ENCODE measurements at regions not wholly inside any gene's neighbourhood (a gene's known extent, or its start where the extent isn't known, plus 50 kb on each side); places are given as distances from the start of the nearest gene placed in this dataset.
"Not testable (repeated sequence)": the region's sequence is repeated elsewhere in the genome, so short reads cannot be mapped to it uniquely, and the experiment has no call there.

- no peak overlapping the region for H3K27ac ChIP-seq
- H3K4me3 ChIP-seq, result no peak overlapping the region
- no peaks in the 10 kb centered on the region for H3K27me3 ChIP-seq
- no peaks in the 10 kb centered on the region for H3K4me1 ChIP-seq
- H3K9me3 ChIP-seq (replicated peaks), result no peaks in the 10 kb centered on the region
- no peak for DNase-seq
- H3K36me3 ChIP-seq, result no peaks in the 10 kb centered on the region
These were observed 370.3 kb upstream of the SLC7A11 start for GRCh38 chr4:138612428-138612827.

DNA sequence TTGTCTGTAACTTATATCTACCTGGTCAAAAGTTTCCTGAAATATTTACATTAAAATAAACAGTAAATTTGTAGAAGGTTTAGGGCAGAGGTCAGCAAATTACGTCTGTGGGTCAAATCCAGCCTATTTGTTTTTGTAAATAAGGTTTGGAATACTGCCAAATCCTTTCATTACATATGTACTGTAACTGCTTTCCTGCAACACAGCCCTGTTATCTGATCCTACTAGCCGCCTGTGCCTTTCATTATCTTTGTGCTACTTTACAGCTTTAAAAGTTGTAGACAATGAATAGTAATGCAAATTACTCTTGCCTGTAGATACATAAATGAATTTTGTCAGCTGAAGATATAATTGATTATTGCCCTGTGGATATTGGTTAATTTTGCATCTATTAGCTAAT lies 369.6 kb upstream of the SLC7A11 start:
- H3K27ac ChIP-seq, result no peak overlapping the region
- DNase-seq, result peak; percentile 16 to 39
- no peak overlapping the region for H3K4me3 ChIP-seq

DNA sequence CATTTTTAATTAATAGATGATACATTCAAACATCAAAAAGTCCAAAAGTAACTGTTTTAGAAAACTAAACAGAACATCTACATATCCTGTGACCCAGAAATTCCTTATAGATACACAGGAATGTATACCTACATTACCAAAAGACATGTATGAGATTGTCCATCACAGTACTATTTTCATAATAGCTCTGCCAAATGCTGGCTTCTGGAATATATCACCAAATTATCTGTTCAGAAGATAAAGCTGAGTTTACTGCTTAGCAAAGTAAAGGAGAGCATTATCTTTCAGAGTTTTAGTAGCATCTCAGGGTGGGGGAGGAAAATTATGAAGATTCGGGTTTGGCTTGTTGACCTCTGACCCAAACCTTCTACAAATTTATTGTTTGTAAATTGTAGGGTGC lies 368.9 kb upstream of the SLC7A11 start:
- H3K27ac ChIP-seq, result no peak overlapping the region

More for the DNA sequence above, 369.6 kb upstream of the SLC7A11 start:
- no peaks in the 10 kb centered on the region for H3K4me1 ChIP-seq
- no peaks in the 10 kb centered on the region for H3K27me3 ChIP-seq
- no peaks in the 10 kb centered on the region for H3K9me3 ChIP-seq (replicated peaks)
- H3K36me3 ChIP-seq, result no peaks in the 10 kb centered on the region

DNA sequence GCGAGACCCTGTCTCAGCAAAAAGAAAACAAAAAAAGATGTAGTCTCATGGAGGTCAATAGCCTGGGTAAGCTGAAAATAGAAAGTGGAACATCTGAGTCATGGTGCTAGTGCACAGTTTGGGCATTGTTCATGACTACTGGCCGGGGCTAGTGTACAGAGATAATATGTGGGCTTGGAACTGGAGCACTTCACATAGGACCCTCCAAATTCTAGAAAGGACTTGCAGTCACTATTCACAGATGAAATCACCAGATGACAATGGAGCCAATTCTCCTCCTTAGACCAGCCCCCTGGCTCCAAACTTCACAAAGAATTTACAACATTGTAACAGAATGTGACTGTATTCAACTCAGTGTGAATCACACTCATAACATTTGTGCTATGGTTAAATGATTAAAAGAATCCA lies 367.8 kb upstream of the SLC7A11 start:
- DNase-seq, result no peak
- no peak overlapping the region for H3K27ac ChIP-seq

More for the DNA sequence above, 368.9 kb upstream of the SLC7A11 start:
- no peaks in the 10 kb centered on the region for H3K27me3 ChIP-seq
- H3K9me3 ChIP-seq (replicated peaks), result no peaks in the 10 kb centered on the region
- DNase-seq, result no peak
- no peaks in the 10 kb centered on the region for H3K36me3 ChIP-seq
- no peaks in the 10 kb centered on the region for H3K4me1 ChIP-seq
- no peak overlapping the region for H3K4me3 ChIP-seq

DNA sequence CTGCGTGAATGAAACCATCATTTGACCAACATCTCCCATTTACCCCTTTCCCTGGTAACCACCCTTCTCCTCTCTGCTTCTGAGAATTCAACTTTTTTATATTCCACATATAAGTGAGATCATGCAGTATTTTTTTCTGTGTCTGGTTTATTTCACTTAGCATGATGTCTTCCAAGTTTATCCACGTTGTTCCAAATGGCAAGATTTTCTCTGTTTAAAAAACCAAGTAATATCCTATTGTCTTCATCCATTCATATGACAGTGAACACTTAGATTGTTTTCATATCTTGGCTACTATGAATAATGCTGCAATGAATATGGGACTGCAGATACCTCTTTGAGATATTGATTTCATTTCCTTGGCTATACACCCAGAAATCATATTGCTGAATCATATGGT lies 362.4 kb upstream of the SLC7A11 start:
- H3K4me1 ChIP-seq, result no peaks in the 10 kb centered on the region
- H3K27ac ChIP-seq, result no peak overlapping the region
- no peaks in the 10 kb centered on the region for H3K36me3 ChIP-seq
- no peaks in the 10 kb centered on the region for H3K27me3 ChIP-seq
- H3K9me3 ChIP-seq (replicated peaks), result no peaks in the 10 kb centered on the region
- H3K4me3 ChIP-seq, result no peak overlapping the region
- no peak for DNase-seq

More for the DNA sequence above, 367.8 kb upstream of the SLC7A11 start:
- H3K27me3 ChIP-seq, result no peaks in the 10 kb centered on the region
- H3K4me3 ChIP-seq, result no peak overlapping the region
- no peaks in the 10 kb centered on the region for H3K4me1 ChIP-seq
- H3K36me3 ChIP-seq, result no peaks in the 10 kb centered on the region
- H3K9me3 ChIP-seq (replicated peaks), result no peaks in the 10 kb centered on the region

DNA sequence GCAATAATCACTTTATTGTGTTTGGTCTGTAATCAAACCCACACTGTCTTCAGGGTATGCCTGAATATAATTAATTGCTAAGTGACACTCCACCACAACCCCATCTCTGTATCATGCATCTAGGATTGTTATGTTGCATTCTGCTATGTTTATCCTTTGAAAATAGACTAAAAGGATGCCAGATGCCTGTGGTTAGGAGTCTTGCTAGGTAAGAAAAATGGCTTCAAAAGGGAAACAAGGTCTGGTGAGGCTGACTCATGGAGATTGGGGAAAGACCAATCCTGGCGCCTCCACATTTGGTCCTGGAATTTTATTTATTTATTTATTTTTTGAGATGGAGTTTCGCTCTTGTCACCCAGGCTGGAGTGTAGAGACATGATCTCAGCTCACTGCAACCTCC lies 360.5 kb upstream of the SLC7A11 start:
- Histone ChIP-seq H3K4me3 (no peak overlapping the region), H3K36me3 (no peaks in the 10 kb centered on the region), H3K27ac (no peak overlapping the region), H3K27me3 (no peaks in the 10 kb centered on the region), H3K4me1 (no peaks in the 10 kb centered on the region), H3K9me3 (replicated peaks) (no peaks in the 10 kb centered on the region)
- DNase-seq, result no peak

DNA sequence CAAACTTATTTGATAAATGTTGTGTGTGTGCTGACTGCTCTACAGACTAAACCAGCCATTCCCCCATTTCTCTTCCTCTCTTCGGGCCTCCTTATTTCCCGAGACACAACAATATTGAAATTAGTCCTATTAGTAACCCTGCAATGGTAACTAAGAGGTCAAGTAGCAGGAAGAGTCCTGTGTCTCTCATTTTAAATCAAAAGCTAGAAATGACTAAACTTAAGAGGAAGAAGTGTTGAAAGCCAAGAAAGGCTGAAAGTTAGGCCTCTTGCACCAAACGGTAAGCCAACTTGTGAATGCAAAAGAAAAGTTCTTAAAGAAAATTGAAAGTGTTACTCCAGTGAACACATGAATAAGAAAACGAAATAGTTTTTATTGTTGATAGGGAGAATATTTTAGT lies 357.8 kb upstream of the SLC7A11 start:
- Histone ChIP-seq H3K27me3 (no peaks in the 10 kb centered on the region), H3K4me3 (no peak overlapping the region), H3K9me3 (replicated peaks) (no peaks in the 10 kb centered on the region), H3K27ac (no peak overlapping the region), H3K4me1 (peaks cover 2% of the 10 kb centered on the region; the same call in 1 of the 2 replicates), H3K36me3 (no peaks in the 10 kb centered on the region)
- no peak for DNase-seq

- no peak overlapping the region for H3K27ac ChIP-seq
These were observed 356.1 kb upstream of the SLC7A11 start for GRCh38 chr4:138598226-138598625.

DNA sequence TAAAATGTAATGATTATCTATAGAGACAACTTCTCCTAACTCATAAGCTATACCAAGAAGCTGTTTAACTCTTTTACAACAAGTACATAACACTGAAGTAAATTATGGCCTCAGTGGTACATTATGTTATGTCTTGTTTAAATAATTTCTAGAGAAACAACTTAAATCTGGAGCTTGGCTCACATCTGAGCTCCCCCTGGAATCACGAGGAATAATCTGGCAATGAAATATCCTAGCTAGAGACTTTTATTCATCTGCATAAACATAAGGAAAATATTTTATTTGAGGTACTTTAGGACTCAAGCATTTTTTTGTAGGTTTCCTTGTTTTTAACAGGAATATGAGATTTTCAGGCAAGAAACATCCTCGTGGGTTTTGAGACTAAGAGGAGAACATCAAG lies 354.7 kb upstream of the SLC7A11 start:
- DNase-seq, result no peak
- no peak overlapping the region for H3K27ac ChIP-seq
- H3K36me3 ChIP-seq, result no peaks in the 10 kb centered on the region
- H3K4me1 ChIP-seq, result peaks cover 15% of the 10 kb centered on the region
- H3K9me3 ChIP-seq (replicated peaks), result no peaks in the 10 kb centered on the region
- no peak overlapping the region for H3K4me3 ChIP-seq
- no peaks in the 10 kb centered on the region for H3K27me3 ChIP-seq

More at GRCh38 chr4:138598226-138598625, 356.1 kb upstream of the SLC7A11 start:
- Histone ChIP-seq H3K9me3 (replicated peaks) (no peaks in the 10 kb centered on the region), H3K4me3 (no peak overlapping the region), H3K36me3 (no peaks in the 10 kb centered on the region), H3K27me3 (no peaks in the 10 kb centered on the region), H3K4me1 (peaks cover 4% of the 10 kb centered on the region; the same call in 1 of the 2 replicates)
- DNase-seq, result no peak

GRCh38 chr4:138595731-138596460 lies 353.7 kb upstream of the SLC7A11 start:
- Histone ChIP-seq H3K27ac (no peak overlapping the region), H3K9me3 (replicated peaks) (no peaks in the 10 kb centered on the region), H3K36me3 (no peaks in the 10 kb centered on the region), H3K4me3 (no peak overlapping the region), H3K27me3 (no peaks in the 10 kb centered on the region), H3K4me1 (peaks cover 15% of the 10 kb centered on the region)
- no peak for DNase-seq

DNA sequence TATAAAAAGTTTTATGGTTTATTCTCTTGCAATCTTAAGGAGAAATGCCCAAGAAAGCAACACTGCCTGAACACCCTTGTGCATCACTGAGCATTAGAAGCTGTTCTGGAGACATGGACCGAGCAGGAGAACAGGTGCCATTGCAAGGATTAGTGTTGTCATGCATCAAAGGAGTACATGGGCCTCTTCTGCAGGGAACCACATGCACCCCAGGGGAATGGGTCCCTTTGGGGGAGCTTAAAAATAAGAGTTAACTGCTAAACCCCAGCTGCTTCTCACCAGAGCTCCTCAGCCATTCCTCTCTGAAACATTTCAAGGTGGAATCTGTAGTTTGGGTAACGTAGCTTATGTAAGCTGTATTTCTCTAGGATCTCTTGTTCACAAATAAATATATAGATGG lies 353.0 kb upstream of the SLC7A11 start:
- Histone ChIP-seq H3K4me3 (no peak overlapping the region), H3K9me3 (replicated peaks) (no peaks in the 10 kb centered on the region), H3K27ac (no peak overlapping the region), H3K27me3 (no peaks in the 10 kb centered on the region), H3K4me1 (peaks cover 15% of the 10 kb centered on the region), H3K36me3 (no peaks in the 10 kb centered on the region)
- peak in 1 of 2 experiments; percentile 16 for DNase-seq

GRCh38 chr4:138592796-138593195 lies 350.6 kb upstream of the SLC7A11 start:
- H3K27ac ChIP-seq, result peak overlapping the region; percentile 58
- no peaks in the 10 kb centered on the region for H3K9me3 ChIP-seq (replicated peaks)
- H3K36me3 ChIP-seq, result no peaks in the 10 kb centered on the region
- no peak overlapping the region for H3K4me3 ChIP-seq
- peak; percentile 61 to 76 for DNase-seq
- H3K4me1 ChIP-seq, result peaks cover 15% of the 10 kb centered on the region
- H3K27me3 ChIP-seq, result no peaks in the 10 kb centered on the region

GRCh38 chr4:138591808-138592207 lies 349.7 kb upstream of the SLC7A11 start:
- Histone ChIP-seq H3K4me1 (peaks cover 15% of the 10 kb centered on the region), H3K9me3 (replicated peaks) (no peaks in the 10 kb centered on the region), H3K27ac (peak overlapping the region; percentile 58; the same call in 1 of the 2 replicates), H3K4me3 (no peak overlapping the region), H3K36me3 (no peaks in the 10 kb centered on the region), H3K27me3 (no peaks in the 10 kb centered on the region)
- DNase-seq, result no peak

DNA sequence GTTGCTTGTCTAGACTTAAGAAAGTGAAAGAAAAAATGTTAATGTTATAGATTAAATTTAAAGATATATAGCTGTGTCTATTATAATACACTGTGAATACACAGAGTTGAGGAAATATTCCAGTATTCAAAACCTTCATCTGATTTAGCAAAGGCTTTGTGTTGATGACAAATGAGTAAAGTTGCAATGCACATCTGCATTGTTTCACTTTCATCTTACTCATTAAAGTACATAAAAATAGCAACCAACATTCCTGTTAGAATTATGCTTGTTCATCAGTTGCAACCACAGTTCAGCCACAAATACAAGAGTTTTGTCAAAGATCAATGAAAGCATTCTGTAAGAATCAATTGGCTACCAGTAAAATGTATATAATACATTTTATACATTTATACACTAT lies 346.4 kb upstream of the SLC7A11 start:
- no peak overlapping the region for H3K27ac ChIP-seq
- no peaks in the 10 kb centered on the region for H3K36me3 ChIP-seq
- H3K4me1 ChIP-seq, result peaks cover 11% of the 10 kb centered on the region
- H3K4me3 ChIP-seq, result no peak overlapping the region
- DNase-seq, result no peak
- no peaks in the 10 kb centered on the region for H3K27me3 ChIP-seq
- no peaks in the 10 kb centered on the region for H3K9me3 ChIP-seq (replicated peaks)

DNA sequence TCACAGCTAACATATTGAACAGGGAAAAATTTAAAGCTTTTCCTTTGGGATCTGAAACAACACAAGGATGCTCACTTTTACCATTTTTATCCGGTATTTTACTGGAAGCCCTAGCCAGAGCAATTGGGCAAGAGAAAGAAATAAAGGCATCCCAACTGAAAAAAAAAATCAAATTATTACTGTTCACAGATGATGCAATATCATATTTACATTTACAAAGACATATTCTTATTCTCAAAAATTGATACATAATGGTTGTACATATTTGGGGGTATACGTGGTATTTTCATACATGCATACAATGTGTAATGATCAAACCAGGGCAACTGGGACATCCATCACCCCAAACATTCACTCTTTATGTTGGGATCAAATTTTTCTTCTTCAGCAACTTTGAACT lies 337.0 kb upstream of the SLC7A11 start:
- no peak overlapping the region for H3K27ac ChIP-seq
- H3K27me3 ChIP-seq, result no peaks in the 10 kb centered on the region
- no peak overlapping the region for H3K4me3 ChIP-seq
- no peaks in the 10 kb centered on the region for H3K4me1 ChIP-seq
- peaks cover 20% of the 10 kb centered on the region for H3K9me3 ChIP-seq (replicated peaks)
- DNase-seq, result no peak
- H3K36me3 ChIP-seq, result no peaks in the 10 kb centered on the region

DNA sequence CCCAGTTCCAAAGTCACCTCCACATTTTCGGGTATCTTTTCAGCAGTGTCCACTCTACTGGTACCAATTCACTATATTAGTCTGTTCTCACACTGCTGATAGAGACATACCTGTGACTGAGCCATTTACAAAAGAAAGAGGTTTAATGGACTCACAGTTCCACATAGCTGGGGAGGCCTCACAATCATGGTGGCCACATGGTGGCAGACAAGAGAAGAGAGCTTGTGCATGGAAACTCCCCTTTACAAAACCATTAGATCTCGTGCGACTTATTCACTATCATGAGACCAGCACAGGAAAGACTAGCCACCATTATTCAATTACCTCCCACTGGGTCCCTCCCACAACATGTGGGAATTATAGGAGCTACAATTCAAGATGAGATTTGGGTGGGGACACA lies 335.7 kb upstream of the SLC7A11 start:
- H3K4me1 ChIP-seq, H3K36me3 ChIP-seq, H3K27ac ChIP-seq, H3K4me3 ChIP-seq, DNase-seq, H3K27me3 ChIP-seq: not testable (repeated sequence)
- H3K9me3 ChIP-seq (replicated peaks), result peaks cover 20% of the 10 kb centered on the region

Measured in SJCRH30 (cell line).